Fibroblast of skin of abdomen (primary cell): ENCODE measurements at regions not wholly inside any gene's neighbourhood (a gene's known extent, or its start where the extent isn't known, plus 50 kb on each side); places are given as distances from the start of the nearest gene placed in this dataset.
"Not testable (repeated sequence)": the region's sequence is repeated elsewhere in the genome, so short reads cannot be mapped to it uniquely, and the experiment has no call there.

ENCODE experiments used
- DNase-seq: peaks from one replicate; pipeline ENCODE4 v3.0.0-alpha.2; 2013

GRCh38 chr9:87423885-87424284, 73.8 kb upstream of the DAPK1 start:
- DNase-seq: not testable (repeated sequence)

- DNase-seq: no peak
These were observed 72.5 kb upstream of the DAPK1 start for GRCh38 chr9:87425202-87425601.

GRCh38 chr9:87427851-87428506, 69.7 kb upstream of the DAPK1 start:
- DNase-seq: no peak

DNA sequence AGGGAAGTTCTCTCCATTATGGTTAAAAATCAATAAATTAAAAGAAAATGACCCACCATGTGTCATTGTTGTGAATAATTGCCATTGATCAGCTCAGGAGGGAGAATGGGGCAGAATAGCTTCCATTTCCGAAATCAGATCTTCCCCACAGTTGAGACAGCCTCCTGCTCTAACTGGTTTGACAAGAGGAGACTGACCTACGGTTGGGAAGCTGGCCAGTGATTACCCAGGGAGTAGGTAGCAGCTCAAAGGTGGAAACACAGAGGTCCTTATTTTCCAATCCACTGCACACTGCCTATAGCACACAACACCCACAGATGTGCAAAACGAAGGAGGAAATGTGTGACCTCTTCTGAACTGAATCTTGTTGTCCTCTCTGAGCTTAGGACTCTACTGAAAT, 69.0 kb upstream of the DAPK1 start:
- DNase-seq: no peak

DNA sequence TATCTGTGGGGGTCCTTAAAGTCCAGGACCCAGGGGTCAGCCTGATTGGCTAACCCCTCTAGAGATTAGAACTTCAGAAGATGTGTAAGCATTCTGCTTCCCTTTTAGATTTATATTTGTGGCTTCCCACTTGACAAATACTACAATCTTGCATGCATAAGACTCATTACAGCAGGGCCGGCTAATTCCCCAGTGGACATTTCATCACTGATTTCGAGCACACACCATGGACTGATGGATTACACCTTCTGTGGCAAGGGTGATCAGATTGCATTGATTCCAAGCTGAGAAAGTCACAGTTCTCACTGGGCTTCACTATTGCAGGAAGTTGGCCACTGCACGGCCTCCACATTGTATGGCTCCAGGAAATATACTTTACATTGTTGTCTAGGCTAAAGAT, 65.8 kb upstream of the DAPK1 start:
- peak; percentile 63 for DNase-seq

GRCh38 chr9:87433853-87434252, 63.8 kb upstream of the DAPK1 start:
- no peak for DNase-seq

DNA sequence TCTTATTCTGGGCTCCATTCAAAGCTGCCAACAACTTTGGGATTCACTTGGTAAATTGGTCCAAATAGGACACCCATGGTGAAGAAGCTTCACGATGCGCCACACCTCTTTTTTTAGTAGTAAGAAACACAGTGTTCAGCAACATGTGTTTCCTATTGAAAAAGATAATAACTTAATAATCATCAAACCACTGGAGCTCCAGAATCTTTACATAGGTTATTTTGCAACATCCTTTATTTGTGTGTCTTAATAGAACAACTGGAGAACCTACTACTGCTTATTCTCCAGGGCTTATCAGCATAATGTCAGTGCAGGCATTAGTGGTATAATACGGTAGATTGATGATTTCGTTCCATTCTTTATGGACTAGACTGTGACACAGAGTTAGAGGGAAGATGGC, 63.3 kb upstream of the DAPK1 start:
- no peak for DNase-seq

DNA sequence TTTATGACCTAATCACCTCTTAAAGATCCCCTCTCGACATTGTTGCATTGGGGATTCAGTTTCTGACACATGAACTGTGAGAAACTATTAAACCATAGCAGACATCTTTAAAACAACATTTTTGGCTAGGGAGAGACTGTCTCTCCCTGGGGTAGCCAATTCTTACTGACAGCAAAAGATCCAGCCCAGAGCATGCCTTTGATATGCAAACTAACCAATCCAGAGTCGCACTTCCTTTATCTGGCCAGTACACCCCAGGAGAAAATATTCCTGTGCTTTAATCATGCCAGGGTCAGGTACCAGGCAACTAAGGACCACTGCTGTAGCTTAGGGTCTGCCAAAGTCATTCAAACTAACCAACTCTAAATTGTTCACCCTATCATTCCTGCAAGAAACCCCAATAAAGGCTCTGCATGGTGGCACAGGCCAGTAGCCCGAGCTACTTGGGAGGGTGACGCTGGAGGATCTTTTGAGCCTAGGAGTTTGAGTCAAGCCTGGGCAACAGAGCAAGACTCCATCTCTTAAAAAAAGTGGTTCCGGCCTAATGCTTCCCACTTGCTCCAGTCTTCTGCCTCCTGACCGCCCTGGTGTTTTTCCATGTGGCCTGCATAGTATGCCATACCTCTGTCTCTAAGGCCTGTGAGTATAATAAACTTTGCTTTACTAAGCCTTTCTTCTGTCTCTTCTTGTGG, 62.3 kb upstream of the DAPK1 start:
- DNase-seq: no peak

DNA sequence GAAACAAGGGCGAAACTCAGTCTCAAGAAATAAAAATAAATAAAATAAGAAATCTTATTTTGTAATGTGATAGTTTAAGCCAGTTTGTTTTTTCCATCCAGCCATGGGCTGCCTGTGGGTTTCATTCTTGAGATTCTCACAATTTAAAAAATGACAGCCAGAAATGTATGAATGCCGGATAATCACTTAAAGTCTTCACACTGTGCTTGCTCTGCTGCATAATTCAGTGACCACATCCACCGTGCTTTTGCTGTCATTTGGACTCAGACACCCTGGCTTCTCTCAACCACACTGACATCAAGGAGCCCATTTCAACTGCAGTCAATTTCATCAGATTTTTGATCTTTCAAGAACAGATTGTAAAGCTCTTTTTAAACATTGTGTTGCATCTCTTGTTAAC, 61.0 kb upstream of the DAPK1 start:
- peak; percentile 52 for DNase-seq

- no peak for DNase-seq
These were observed 59.7 kb upstream of the DAPK1 start for GRCh38 chr9:87437966-87438365.

DNA sequence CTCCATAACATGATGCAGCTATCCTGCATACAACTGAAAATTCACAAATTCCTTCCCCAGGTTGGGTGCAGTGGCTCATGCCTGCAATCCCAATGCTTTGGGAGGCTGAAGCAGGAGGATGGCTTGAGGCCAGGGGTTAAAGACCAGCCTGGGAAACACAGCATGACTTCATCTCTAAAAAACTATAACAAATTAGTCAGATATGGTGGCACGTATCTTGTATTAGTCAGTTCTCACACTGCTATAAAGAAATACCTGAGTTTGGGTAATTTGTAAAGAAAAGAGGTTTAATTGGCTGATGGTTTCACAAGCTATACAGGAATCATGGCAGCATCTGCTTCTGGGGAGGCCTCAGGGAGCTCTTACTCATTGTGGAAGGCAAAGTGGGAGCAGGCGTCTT, 56.4 kb upstream of the DAPK1 start:
- DNase-seq: peak; percentile 1

- DNase-seq: no peak
These were observed 55.2 kb upstream of the DAPK1 start for GRCh38 chr9:87442451-87442850.

- DNase-seq: no peak
These were observed 54.7 kb upstream of the DAPK1 start for GRCh38 chr9:87443006-87443405.

DNA sequence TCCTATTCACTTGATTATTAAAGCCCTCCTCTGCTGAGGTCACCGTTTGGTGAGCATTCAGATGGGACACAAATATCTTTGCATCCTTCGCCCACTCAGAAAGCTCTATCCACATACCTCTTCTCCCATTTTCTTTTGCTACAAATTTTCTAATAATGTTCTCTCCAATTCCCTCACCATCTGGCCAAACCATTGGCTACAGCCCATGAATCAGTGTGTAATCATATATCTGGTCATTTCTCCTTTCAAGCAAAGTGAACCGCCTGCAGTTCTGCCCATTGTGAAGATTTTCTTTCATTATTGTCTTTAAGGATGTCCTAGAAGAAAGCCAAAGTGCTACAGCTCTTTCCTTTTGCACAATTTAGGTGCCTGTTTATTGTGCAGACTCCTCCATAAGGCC, 54.2 kb upstream of the DAPK1 start:
- DNase-seq: no peak

DNA sequence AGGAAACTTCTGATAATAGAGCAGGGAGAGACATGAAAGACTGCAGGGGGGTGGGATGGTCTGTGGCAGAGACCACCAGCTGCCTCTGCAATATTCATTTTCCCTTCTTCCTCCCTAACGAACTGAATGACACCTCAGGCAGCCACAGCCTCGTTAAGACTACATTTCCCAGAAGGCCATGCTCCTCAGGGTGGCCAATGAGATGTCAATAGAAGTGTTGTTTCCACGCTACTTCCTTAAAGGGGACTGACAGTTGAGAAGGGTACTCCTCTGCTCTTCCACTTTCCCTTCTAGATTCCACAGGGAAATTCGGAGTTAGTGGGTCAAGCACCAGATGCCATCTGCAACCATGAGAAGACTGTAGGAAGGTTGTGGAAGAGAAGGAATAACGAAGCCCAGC, 52.0 kb upstream of the DAPK1 start:
- DNase-seq: peak; percentile 6

- DNase-seq: no peak
These were observed 51.1 kb upstream of the DAPK1 start for GRCh38 chr9:87446527-87446926.

- DNase-seq: no peak
These were observed 49.9 kb upstream of the DAPK1 start for GRCh38 chr9:87447547-87448432.
